DMS53 treated with DMSO at 0.1 percent for 48 hours (cell line): ENCODE measurements at regions not wholly inside any gene's neighbourhood (a gene's known extent, or its start where the extent isn't known, plus 50 kb on each side); places are given as distances from the start of the nearest gene placed in this dataset.
"Not testable (repeated sequence)": the region's sequence is repeated elsewhere in the genome, so short reads cannot be mapped to it uniquely, and the experiment has no call there.

Experiments used
- DNase-seq: peaks from one replicate; lab custom pipeline; 2025; ENCODE audit not compliant: unreplicated experiment; lab: John Stamatoyannopoulos, UW

GRCh38 chr14:43735932-43736331 lies 771.2 kb downstream of the FSCB start:
- DNase-seq: no peak

- DNase-seq: no peak
Measured at GRCh38 chr14:43729143-43729542, 777.9 kb downstream of the FSCB start.

- DNase-seq: no peak
Measured at GRCh38 chr14:43706900-43707299, 800.2 kb downstream of the FSCB start.

GRCh38 chr14:43698561-43699284 lies 808.4 kb downstream of the FSCB start:
- not testable (repeated sequence) for DNase-seq

GRCh38 chr14:43697003-43697402 lies 810.1 kb downstream of the FSCB start:
- no peak for DNase-seq

- DNase-seq: no peak
Measured at GRCh38 chr14:43692706-43693105, 814.4 kb downstream of the FSCB start.

GRCh38 chr14:43687921-43688320 lies 819.2 kb downstream of the FSCB start:
- no peak for DNase-seq

- no peak for DNase-seq
Measured at GRCh38 chr14:43677581-43677980, 829.5 kb downstream of the FSCB start.

- no peak for DNase-seq
Measured at GRCh38 chr14:43674273-43674672, 832.8 kb downstream of the FSCB start.

GRCh38 chr14:43671716-43672485 lies 835.2 kb downstream of the FSCB start:
- no peak for DNase-seq

- no peak for DNase-seq
Measured at GRCh38 chr14:43669355-43669754, 837.7 kb downstream of the FSCB start.

- DNase-seq: no peak
Measured at GRCh38 chr14:43665570-43666267, 841.4 kb downstream of the FSCB start.

- DNase-seq: not testable (repeated sequence)
Measured at GRCh38 chr14:43655194-43655593, 851.9 kb downstream of the FSCB start.

GRCh38 chr14:43651896-43652295 lies 855.2 kb downstream of the FSCB start:
- no peak for DNase-seq

- DNase-seq: no peak
Measured at GRCh38 chr14:43651185-43651787, 855.8 kb downstream of the FSCB start.

GRCh38 chr14:43649508-43649907 lies 857.6 kb downstream of the FSCB start:
- DNase-seq: no peak

GRCh38 chr14:43647302-43647701 lies 859.8 kb downstream of the FSCB start:
- DNase-seq: no peak

GRCh38 chr14:43640718-43641267 lies 866.3 kb downstream of the FSCB start:
- no peak for DNase-seq

- no peak for DNase-seq
Measured at GRCh38 chr14:43625294-43625693, 881.8 kb downstream of the FSCB start.

GRCh38 chr14:43621282-43621681 lies 885.8 kb downstream of the FSCB start:
- no peak for DNase-seq

- no peak for DNase-seq
Measured at GRCh38 chr14:43595096-43595772, 911.8 kb downstream of the FSCB start.
